ENCODE measurements at regions not wholly inside any gene's neighbourhood (a gene's known extent, or its start where the extent isn't known, plus 50 kb on each side); places are given as distances from the start of the nearest gene placed in this dataset.

- Histone ChIP-seq H3K4me3 (ENCODE audit: low read length) (no peak overlapping the region), H3K27me3 (replicated peaks; ENCODE audit: control insufficient read depth, insufficient read depth, low read length) (peaks cover 14% of the 10 kb centered on the region), H3K9ac (ENCODE audit: low read length) (no peak overlapping the region), H3K36me3 (ENCODE audit: control insufficient read depth, insufficient read depth, low read length, severe bottlenecking) (no peaks in the 10 kb centered on the region), H3K4me1 (ENCODE audit: control insufficient read depth, insufficient read depth, low read length) (no peaks in the 10 kb centered on the region), H3K9me3 (ENCODE audit: control insufficient read depth, low read length) (no peaks in the 10 kb centered on the region)
- no peak for DNase-seq (ENCODE audit: low read depth)
Observed at GRCh38 chr9:90420768-90421513, 221.7 kb downstream of the DIRAS2 start.

- H3K9me3 ChIP-seq (ENCODE audit: control insufficient read depth, low read length) = no peaks in the 10 kb centered on the region
- H3K9ac ChIP-seq (ENCODE audit: low read length) = no peak overlapping the region
- H3K36me3 ChIP-seq (ENCODE audit: control insufficient read depth, insufficient read depth, low read length, severe bottlenecking) = no peaks in the 10 kb centered on the region
- no peak for DNase-seq (ENCODE audit: low read depth)
- no peak overlapping the region for H3K4me3 ChIP-seq (ENCODE audit: low read length)
- H3K4me1 ChIP-seq (ENCODE audit: control insufficient read depth, insufficient read depth, low read length) = no peaks in the 10 kb centered on the region
- peaks cover 14% of the 10 kb centered on the region for H3K27me3 ChIP-seq (replicated peaks; ENCODE audit: control insufficient read depth, insufficient read depth, low read length)
Observed at GRCh38 chr9:90421786-90422185, 220.8 kb downstream of the DIRAS2 start.

DNA sequence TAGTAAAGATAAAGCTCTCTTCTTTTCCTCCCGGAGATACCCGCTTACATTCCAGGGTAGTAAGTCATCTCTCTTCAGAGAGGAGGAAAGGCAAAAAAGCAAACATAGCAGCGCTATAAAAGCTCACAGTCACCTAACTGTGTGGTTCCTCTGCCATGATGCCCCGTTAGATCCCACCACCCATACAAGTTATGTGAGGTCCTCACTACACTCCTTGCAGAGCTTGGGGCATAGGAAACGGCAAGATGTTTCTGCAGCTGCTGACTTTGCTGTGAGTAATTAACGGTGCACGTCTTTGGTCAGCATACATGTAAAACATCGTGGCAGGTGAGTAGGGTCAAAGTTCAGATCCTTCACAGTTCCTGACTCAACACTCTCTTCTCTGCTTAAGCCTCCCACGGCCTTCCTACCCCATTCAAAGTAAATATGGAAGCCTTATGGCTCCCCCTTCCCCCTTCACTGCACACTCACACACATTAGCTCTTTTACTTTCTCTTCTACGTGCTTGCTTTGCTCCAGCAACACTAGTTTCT lies 218.9 kb downstream of the DIRAS2 start:
- H3K9me3 ChIP-seq (ENCODE audit: control insufficient read depth, low read length) = no peaks in the 10 kb centered on the region
- no peak for DNase-seq (ENCODE audit: low read depth)
- no peak overlapping the region for H3K9ac ChIP-seq (ENCODE audit: low read length)
- H3K27me3 ChIP-seq (replicated peaks; ENCODE audit: control insufficient read depth, insufficient read depth, low read length) = peaks cover 14% of the 10 kb centered on the region
- H3K4me1 ChIP-seq (ENCODE audit: control insufficient read depth, insufficient read depth, low read length) = no peaks in the 10 kb centered on the region
- no peaks in the 10 kb centered on the region for H3K36me3 ChIP-seq (ENCODE audit: control insufficient read depth, insufficient read depth, low read length, severe bottlenecking)
- no peak overlapping the region for H3K4me3 ChIP-seq (ENCODE audit: low read length)

GRCh38 chr9:90428517-90428916 lies 214.1 kb downstream of the DIRAS2 start:
- Histone ChIP-seq H3K36me3 (ENCODE audit: control insufficient read depth, insufficient read depth, low read length, severe bottlenecking) (no peaks in the 10 kb centered on the region), H3K9me3 (ENCODE audit: control insufficient read depth, low read length) (no peaks in the 10 kb centered on the region), H3K4me1 (ENCODE audit: control insufficient read depth, insufficient read depth, low read length) (no peaks in the 10 kb centered on the region), H3K4me3 (ENCODE audit: low read length) (no peak overlapping the region), H3K27me3 (replicated peaks; ENCODE audit: control insufficient read depth, insufficient read depth, low read length) (peaks cover 12% of the 10 kb centered on the region), H3K9ac (ENCODE audit: low read length) (no peak overlapping the region)
- DNase-seq (ENCODE audit: low read depth) = no peak

DNA sequence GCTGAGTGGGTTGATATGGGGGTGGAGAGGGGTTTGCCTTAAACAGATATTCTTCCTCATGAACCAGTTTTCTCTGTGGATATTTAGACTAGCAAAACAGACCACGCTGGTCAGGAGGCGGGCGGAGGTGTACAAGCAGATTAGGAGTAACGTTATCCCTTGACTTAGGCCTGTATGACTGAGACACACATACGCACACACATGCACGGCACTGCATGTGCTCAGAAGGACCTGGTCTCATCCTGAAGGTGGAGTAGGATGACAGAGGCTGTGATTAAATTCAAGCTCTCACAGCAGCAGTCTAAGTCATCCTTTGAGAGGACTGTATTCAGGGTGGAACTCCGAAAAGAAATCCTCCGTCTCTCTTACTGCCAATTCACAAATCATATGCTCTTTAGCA lies 209.7 kb downstream of the DIRAS2 start:
- H3K4me3 ChIP-seq (ENCODE audit: low read length) = no peak overlapping the region
- no peaks in the 10 kb centered on the region for H3K36me3 ChIP-seq (ENCODE audit: control insufficient read depth, insufficient read depth, low read length, severe bottlenecking)
- H3K4me1 ChIP-seq (ENCODE audit: control insufficient read depth, insufficient read depth, low read length) = no peaks in the 10 kb centered on the region
- no peak overlapping the region for H3K9ac ChIP-seq (ENCODE audit: low read length)
- peaks cover 5% of the 10 kb centered on the region for H3K27me3 ChIP-seq (replicated peaks; ENCODE audit: control insufficient read depth, insufficient read depth, low read length)
- no peak for DNase-seq (ENCODE audit: low read depth)
- H3K9me3 ChIP-seq (ENCODE audit: control insufficient read depth, low read length) = no peaks in the 10 kb centered on the region

DNA sequence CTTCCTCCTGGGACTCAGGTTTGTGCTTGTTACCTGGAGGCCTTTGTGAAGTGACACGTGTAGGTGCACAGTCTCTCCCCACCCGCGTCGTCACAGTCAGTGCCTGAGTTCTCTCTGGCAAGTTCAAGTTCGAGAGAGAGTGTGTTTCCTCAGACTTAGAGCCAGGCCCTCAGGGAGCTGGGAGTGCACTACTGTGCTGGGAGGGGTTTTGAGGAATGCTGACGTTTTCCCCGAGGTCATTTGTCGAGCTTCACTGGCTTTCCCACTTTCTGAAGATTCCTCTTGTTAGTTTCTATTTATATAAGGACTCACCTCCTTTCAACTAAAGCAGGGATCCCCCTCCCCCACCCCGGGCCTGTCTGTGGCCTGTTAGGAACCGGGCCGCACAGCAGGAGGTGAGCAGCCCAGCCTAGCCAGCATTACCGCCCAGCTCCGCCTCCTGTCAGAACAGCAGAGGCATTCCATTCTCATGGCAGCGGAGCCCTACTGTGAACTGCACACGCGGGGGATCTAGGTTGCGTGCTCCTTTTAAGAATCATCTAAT lies 209.2 kb downstream of the DIRAS2 start:
- no peak for DNase-seq (ENCODE audit: low read depth)
- H3K9me3 ChIP-seq (ENCODE audit: control insufficient read depth, low read length) = peaks cover under 1% of the 10 kb centered on the region
- no peaks in the 10 kb centered on the region for H3K4me1 ChIP-seq (ENCODE audit: control insufficient read depth, insufficient read depth, low read length)
- peak overlapping the region; percentile 30 for H3K4me3 ChIP-seq (ENCODE audit: low read length)
- no peaks in the 10 kb centered on the region for H3K36me3 ChIP-seq (ENCODE audit: control insufficient read depth, insufficient read depth, low read length, severe bottlenecking)
- H3K27me3 ChIP-seq (replicated peaks; ENCODE audit: control insufficient read depth, insufficient read depth, low read length) = peaks cover 5% of the 10 kb centered on the region
- H3K9ac ChIP-seq (ENCODE audit: low read length) = no peak overlapping the region

DNA sequence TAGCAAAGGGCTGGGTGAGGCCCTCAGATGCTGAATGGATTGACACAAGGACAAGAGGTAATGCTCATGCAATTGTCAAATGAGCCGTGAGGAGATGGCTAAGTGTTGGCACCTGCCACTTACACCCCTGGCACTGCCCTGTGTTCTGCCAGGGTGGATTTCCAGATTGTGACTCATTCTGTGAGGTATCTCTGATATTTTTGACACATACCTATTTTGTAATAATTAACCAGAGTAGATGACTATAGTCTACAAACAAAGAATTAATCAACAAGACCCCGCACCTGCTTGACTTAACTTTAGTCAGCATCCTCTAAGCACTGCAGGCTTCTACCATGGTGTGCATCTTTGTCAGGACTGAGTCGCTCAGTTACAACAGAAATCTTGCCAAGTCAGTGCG lies 200.8 kb downstream of the DIRAS2 start:
- Histone ChIP-seq H3K9me3 (ENCODE audit: control insufficient read depth, low read length) (peaks cover 15% of the 10 kb centered on the region), H3K36me3 (ENCODE audit: control insufficient read depth, insufficient read depth, low read length, severe bottlenecking) (no peaks in the 10 kb centered on the region), H3K27me3 (replicated peaks; ENCODE audit: control insufficient read depth, insufficient read depth, low read length) (peaks cover 26% of the 10 kb centered on the region), H3K4me1 (ENCODE audit: control insufficient read depth, insufficient read depth, low read length) (no peaks in the 10 kb centered on the region), H3K9ac (ENCODE audit: low read length) (no peak overlapping the region), H3K4me3 (ENCODE audit: low read length) (no peak overlapping the region)
- DNase-seq (ENCODE audit: low read depth) = no peak

DNA sequence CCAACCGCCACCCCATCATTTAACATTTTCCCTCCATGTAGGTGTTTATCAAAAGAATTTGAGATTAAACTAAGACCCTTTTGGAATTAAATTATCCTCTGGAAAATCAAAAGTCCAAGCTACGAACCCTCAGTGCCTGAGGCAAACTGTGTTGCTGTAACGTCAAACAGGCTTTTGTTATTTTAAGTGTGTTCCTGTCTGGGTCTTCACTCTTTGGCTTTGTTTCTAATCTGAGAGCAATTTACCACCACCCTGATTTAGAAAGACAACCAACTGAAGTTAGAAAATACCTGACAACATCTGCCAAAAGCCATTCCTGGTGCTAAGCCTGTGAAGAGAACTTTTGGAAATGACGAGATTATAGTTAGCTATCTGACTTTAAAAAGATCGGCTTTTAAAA lies 199.9 kb downstream of the DIRAS2 start:
- DNase-seq (ENCODE audit: low read depth) = no peak
- Histone ChIP-seq H3K9ac (ENCODE audit: low read length) (no peak overlapping the region), H3K9me3 (ENCODE audit: control insufficient read depth, low read length) (peaks cover 15% of the 10 kb centered on the region), H3K27me3 (replicated peaks; ENCODE audit: control insufficient read depth, insufficient read depth, low read length) (peaks cover 26% of the 10 kb centered on the region), H3K4me3 (ENCODE audit: low read length) (no peak overlapping the region), H3K4me1 (ENCODE audit: control insufficient read depth, insufficient read depth, low read length) (no peaks in the 10 kb centered on the region), H3K36me3 (ENCODE audit: control insufficient read depth, insufficient read depth, low read length, severe bottlenecking) (no peaks in the 10 kb centered on the region)

DNA sequence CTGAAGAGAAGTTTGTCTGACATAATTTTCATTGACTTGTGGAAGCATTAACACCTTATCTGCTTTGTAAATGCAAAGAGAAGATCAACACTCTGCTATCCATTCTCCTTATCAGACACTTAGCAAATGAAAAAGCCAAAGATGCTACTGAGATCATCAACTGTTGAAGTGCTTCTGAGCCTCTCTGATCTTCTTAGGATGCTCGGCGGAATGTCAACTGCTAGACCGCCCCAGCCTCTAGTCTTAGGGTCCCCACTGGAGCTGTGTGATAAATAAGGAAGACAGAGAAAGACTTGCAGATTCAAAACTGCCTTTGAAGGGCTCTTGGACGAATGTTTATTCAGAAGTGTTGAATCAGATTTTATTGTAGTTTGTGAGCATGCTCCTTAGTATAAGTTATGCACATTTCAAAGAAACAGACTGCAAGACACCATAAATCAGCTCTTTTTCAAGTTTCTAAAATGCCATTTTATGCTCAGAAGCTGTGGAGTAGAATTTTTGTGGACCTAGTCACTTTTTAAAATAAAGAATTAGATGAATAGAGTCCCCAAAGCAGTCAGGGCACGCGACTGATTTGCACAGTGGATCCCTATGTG lies 197.9 kb downstream of the DIRAS2 start:
- no peaks in the 10 kb centered on the region for H3K4me1 ChIP-seq (ENCODE audit: control insufficient read depth, insufficient read depth, low read length)
- no peak overlapping the region for H3K4me3 ChIP-seq (ENCODE audit: low read length)
- H3K9me3 ChIP-seq (ENCODE audit: control insufficient read depth, low read length) = peaks cover 3% of the 10 kb centered on the region
- H3K9ac ChIP-seq (ENCODE audit: low read length) = no peak overlapping the region
- H3K27me3 ChIP-seq (replicated peaks; ENCODE audit: control insufficient read depth, insufficient read depth, low read length) = peaks cover 26% of the 10 kb centered on the region
- DNase-seq (ENCODE audit: low read depth) = no peak
- H3K36me3 ChIP-seq (ENCODE audit: control insufficient read depth, insufficient read depth, low read length, severe bottlenecking) = no peaks in the 10 kb centered on the region

DNA sequence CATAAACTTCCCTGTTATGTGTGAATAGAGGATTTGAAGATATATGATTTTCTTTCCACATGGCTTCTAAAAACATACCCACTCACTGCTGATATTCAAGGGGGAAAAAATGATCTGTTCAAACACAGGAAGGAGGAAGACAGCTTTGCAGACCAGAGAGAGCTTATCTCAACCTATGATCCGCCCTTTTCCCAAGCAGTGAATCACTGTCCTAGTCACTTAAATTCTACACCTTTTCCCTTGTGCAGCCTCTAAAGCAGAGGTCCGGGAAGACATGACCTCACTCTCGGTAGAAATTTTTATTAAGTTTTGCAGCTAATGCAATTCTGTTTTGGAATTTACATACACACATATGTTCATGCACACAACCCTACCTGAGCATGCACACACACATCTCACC lies 197.2 kb downstream of the DIRAS2 start:
- Histone ChIP-seq H3K4me1 (ENCODE audit: control insufficient read depth, insufficient read depth, low read length) (no peaks in the 10 kb centered on the region), H3K9ac (ENCODE audit: low read length) (no peak overlapping the region), H3K27me3 (replicated peaks; ENCODE audit: control insufficient read depth, insufficient read depth, low read length) (peaks cover 26% of the 10 kb centered on the region), H3K9me3 (ENCODE audit: control insufficient read depth, low read length) (no peaks in the 10 kb centered on the region), H3K4me3 (ENCODE audit: low read length) (no peak overlapping the region), H3K36me3 (ENCODE audit: control insufficient read depth, insufficient read depth, low read length, severe bottlenecking) (no peaks in the 10 kb centered on the region)
- no peak for DNase-seq (ENCODE audit: low read depth)

GRCh38 chr9:90446200-90446948 lies 196.2 kb downstream of the DIRAS2 start:
- Histone ChIP-seq H3K36me3 (ENCODE audit: control insufficient read depth, insufficient read depth, low read length, severe bottlenecking) (no peaks in the 10 kb centered on the region), H3K4me3 (ENCODE audit: low read length) (no peak overlapping the region), H3K9ac (ENCODE audit: low read length) (no peak overlapping the region), H3K4me1 (ENCODE audit: control insufficient read depth, insufficient read depth, low read length) (no peaks in the 10 kb centered on the region), H3K27me3 (replicated peaks; ENCODE audit: control insufficient read depth, insufficient read depth, low read length) (peaks cover 26% of the 10 kb centered on the region), H3K9me3 (ENCODE audit: control insufficient read depth, low read length) (no peaks in the 10 kb centered on the region)
- no peak for DNase-seq (ENCODE audit: low read depth)
